HG02943 (cell line): ENCODE measurements at regions not wholly inside any gene's neighbourhood (a gene's known extent, or its start where the extent isn't known, plus 50 kb on each side); places are given as distances from the start of the nearest gene placed in this dataset.

Experiments used
- ATAC-seq: cut with Tn5 transposase; IDR thresholded peaks from one replicate; pipeline ENCODE4 v1.9.1; 2021; ENCODE audit warnings: mild to moderate bottlenecking, low read depth, moderate library complexity; ENCODE audit not compliant: unreplicated experiment

DNA sequence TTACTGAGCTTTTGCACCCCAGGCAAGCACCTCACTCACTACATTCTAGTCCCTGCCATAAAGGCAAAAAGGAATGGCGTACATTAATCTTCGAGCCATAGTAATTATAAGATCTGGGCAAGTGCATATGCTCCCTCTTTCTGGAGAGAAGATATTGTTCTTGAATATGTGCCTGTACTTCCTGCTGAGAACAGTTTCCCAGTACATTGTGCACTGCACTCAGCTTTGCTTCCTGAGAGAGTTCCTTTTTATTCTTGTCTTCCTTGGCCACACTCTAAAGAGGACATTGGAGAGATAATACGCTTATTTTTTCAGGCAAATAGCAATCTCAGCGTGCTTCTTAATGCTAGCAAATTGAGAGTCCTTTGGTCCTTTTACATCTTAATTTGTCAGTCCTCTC, 909.0 kb upstream of the PCDH10 start:
- ATAC-seq = no peak

DNA sequence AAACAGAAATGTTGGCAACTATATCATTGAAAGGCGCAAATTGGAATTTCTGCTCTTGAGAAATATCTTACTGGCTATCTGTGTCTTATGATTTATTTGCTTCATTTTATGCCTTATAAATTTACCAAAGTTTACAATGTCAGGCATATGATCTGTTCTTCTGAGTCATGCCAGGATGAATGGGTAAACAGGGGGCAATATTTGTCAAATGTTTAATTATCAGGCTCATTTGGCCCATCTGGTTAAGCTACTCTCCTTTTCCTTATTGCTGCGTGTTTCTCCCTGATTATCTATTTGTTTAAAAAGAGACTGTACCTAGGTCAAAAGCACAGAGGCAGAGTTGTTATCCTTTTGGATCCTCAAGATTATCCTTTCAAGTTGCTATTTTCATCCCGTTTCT, 903.8 kb upstream of the PCDH10 start:
- ATAC-seq = no peak

GRCh38 chr4:132264176-132264575, 884.9 kb upstream of the PCDH10 start:
- ATAC-seq = no peak

DNA sequence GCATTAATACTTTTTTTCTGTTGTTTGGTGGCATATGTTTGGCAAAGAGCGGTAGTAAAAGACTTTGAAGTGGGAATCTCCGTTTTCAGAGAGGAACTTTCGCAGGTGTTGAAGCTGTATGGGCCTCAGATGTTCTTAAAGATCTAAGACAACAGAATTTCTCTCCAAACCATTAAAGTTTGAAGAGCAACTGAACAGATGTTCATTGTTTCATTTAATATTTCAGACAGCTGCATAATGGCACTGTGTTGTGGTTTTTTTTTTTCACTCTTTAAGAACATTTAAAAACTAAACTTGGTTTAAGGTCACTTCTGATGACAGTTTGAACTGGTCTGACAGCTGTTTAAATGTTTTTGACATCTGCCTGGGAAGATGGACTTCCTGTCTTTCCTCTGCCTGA, 882.7 kb upstream of the PCDH10 start:
- no peak for ATAC-seq

GRCh38 chr4:132267321-132267720, 881.8 kb upstream of the PCDH10 start:
- no peak for ATAC-seq

- ATAC-seq = no peak
These were observed 879.6 kb upstream of the PCDH10 start for GRCh38 chr4:132269303-132269990.

GRCh38 chr4:132275583-132276121, 873.4 kb upstream of the PCDH10 start:
- no peak for ATAC-seq

GRCh38 chr4:132276185-132276584, 872.9 kb upstream of the PCDH10 start:
- ATAC-seq = no peak

- ATAC-seq = no peak
These were observed 872.1 kb upstream of the PCDH10 start for GRCh38 chr4:132276989-132277388.

DNA sequence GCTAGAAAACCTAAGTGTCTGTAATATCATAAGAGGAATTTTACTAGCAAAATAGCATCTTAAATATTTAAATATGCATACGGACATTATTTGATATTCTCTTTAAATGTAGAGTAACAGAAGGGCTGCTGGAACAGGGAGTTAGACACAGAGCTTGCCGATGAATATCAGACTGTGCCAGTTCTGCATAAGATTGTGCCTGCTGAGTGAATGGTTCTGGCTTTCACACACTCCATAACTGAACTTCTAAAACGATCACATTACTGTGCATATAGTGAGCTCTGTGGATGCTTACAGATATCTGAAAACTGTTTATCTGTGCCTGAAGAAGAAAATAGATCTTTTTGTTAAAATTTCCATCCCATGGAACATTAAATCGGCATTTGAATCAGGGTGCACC, 867.4 kb upstream of the PCDH10 start:
- no peak for ATAC-seq

DNA sequence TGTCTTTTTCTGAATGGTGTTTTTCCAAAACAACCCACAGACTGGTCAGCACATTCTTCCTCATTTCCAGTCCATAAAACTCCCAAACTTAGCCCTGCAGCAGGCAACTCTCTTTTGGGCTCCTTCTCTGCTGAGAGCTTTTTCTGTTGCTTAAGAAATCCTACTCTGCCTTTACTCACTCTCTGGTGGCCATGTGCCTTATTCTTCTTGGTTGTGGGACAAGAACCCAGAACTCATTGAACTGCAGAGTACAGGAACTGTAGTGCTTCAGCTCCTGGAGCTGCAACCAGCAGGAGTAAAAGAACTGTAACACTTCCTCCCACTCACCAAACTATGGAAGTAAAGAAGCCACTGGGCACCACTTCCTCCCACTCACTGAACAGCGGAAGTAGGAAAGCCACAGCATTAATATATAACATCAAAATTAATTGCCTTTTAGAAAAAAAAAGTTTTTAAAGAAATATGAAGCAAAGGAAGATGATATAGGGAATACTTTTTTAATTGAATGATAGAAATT, 864.1 kb upstream of the PCDH10 start:
- no peak for ATAC-seq

- ATAC-seq = no peak
These were observed 851.7 kb upstream of the PCDH10 start for GRCh38 chr4:132297346-132297745.

DNA sequence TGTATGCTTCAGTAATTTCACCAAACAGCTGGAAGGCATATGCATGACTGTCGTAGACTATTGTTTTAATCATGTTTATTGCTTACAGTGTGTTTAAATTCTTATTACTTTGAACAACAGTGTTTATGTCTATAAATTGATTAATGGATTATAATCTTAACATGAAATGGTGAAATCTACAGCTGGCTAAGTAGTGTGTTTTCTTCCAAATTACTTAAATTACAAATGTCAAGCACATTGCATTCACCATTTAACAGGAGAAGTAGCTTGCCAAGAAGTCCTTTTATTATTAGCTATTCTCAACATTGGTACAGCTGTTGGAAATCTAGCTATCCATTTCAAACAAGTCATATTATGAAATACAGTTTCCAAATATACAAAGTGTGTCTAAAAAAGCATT, 849.3 kb upstream of the PCDH10 start:
- no peak for ATAC-seq

- ATAC-seq = no peak
These were observed 836.6 kb upstream of the PCDH10 start for GRCh38 chr4:132312521-132312920.

- no peak for ATAC-seq
These were observed 835.2 kb upstream of the PCDH10 start for GRCh38 chr4:132313852-132314251.

- no peak for ATAC-seq
These were observed 832.4 kb upstream of the PCDH10 start for GRCh38 chr4:132316738-132317137.

DNA sequence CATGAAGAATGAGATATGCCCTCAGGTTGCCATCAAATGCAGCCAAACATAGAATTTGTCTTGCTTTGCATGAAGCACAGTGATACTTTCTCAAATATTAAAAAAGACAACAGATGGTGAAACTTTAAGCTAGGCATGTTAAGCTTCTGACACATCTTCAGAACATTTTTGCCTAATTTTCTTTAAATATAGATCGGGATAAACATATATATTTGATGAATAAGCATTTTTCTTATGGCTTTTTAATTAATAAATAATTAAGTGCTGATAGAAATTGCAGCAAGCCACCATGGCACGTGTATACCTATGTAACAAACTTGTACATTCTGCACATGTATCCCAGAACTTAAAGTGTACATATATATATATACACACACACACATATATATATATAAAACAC, 831.2 kb upstream of the PCDH10 start:
- ATAC-seq = no peak

DNA sequence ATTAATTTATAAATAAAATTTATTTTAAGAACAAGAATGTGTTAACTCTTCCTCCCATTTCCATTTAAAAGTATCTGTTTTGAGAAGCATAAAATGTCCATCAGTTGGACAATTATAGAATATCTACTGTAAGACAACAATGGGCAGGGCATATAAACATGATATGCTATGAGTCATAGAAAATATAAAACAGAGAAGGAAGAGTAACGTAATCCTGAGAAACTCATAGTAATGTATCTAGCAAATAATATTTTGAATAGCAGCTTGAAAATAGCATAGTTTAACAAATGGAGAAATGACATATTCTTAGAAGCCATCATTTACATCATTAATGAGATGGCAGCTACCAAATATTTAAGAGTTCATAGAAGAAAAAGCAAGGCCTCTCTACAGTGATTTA, 820.3 kb upstream of the PCDH10 start:
- ATAC-seq = no peak

DNA sequence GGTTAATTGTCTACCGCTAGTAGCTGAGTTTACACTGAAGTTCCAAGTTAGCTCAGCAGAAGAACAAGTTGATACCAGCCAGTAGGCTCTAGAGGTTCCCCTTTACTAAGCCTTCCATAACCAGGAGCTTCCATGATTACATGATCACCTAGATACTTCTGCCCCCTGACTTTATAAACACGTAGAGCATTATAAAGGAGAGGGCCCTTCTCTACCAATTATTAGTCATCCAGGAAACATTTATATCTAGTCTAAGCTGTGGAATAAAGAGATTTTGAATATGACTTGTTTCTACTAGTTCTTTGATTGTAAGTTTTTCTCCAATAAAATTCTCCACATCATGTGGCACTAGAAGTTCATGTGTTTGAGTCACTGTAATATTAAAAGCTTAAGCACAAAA, 818.1 kb upstream of the PCDH10 start:
- ATAC-seq = no peak

DNA sequence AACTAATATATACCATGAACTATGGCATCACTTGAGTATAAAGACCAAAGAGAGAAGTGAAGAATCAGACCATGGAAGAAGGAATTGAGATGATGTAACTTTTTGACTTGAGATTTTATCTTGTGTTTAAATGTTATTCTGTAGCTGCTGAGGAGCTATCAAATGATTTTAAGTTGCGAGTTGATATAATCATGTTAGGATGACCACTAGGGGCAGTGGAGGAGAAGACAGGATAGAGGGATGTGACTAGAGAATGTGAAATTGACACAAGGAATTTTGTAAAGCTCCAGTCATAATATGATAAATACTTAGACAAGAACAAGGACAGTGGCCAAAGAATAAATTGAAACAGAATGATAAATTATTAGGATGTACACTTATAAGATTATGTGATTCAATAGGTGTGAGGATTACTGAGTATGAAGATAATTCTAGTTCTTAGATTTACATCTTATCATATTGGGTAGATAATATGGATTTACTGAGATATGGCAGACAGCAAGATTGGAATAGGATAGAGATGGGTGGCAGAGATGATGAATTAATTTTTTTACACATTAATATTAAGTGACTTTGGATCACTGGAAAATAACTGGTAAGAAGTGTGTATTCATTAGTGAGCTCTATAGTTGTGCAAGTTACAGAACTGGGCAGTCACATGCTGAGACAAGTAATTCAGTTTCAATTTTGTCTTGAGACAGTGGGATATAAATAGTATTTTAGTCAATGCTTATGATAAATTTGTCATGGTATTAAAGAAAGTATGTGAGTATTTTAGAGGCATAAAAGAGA, 816.0 kb upstream of the PCDH10 start:
- no peak for ATAC-seq

- ATAC-seq = no peak
These were observed 815.4 kb upstream of the PCDH10 start for GRCh38 chr4:132333724-132334047.

DNA sequence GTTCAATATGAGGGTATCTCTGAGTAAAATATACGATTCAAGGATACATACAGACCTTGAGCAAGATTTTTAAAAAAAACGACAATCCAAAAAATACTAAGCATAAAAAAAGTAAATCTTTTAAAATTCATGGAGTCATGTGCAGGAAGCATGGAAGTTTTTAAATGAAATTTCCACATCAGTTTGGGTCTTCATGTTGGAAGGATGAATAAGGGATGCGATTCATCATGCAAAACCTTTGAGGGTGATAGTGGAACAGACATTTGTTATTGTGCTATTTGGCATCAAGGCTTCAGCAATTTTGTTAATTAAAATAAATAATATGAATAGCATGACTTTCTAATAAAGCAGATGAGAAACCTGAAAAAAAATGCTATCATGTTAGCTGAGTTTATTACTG, 815.0 kb upstream of the PCDH10 start:
- no peak for ATAC-seq
